Transverse colon (tissue), 4 donors: ENCODE measurements at regions not wholly inside any gene's neighbourhood (a gene's known extent, or its start where the extent isn't known, plus 50 kb on each side); places are given as distances from the start of the nearest gene placed in this dataset.

ENCODE experiments used
- POLR2A ChIP-seq: fragments of 450-650 bp; IDR thresholded peaks from one replicate; pipeline ENCODE4 v1.6.1; 2016; ENCODE audit warnings: antibody characterized with exemption, mild to moderate bottlenecking, moderate library complexity
- POLR2AphosphoS5 ChIP-seq, 3 donors: sonication (generic); formaldehyde crosslinking; IDR thresholded peaks; one replicate each; pipeline ENCODE4 v1.6.1; 2016; ENCODE audit warnings: antibody characterized with exemption in 3 of 3
- TF ChIP-seq, protein P1 (sequence below), 5 experiments: fragments of 200-600 bp in 3 of 5; fragments of 450-650 bp in 2 of 5; sonication (generic) in 3 of 5; IDR thresholded peaks; 1 replicate in 2 of 5; 2 replicates in 3 of 5; pipeline ENCODE4 v1.5.1; 2016 to 2017; ENCODE audit warnings: antibody characterized with exemption in 5 of 5, inconsistent platforms in 3 of 5, mild to moderate bottlenecking in 2 of 5, moderate library complexity in 1 of 5

DNA sequence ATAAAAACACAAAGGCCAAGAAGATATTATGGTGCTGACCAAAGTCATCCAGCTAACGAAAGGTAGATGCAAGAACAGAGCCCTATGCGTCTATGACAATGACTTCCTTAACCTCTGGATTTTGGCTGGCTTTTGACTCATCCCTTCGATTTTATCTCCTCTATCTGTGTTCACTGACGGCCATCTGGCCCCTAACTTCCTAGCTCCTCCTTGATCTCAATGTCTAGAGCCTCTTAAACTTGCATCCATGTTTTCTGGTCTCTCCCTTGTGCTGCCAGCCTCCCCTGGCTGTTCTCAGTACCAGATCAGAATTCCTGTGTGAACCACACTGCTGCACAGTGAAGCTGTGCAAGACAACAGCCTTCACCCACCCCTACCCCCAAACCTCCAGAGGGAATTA lies 452.9 kb downstream of the UTRN start:
- TF ChIP-seq, protein P1, sequence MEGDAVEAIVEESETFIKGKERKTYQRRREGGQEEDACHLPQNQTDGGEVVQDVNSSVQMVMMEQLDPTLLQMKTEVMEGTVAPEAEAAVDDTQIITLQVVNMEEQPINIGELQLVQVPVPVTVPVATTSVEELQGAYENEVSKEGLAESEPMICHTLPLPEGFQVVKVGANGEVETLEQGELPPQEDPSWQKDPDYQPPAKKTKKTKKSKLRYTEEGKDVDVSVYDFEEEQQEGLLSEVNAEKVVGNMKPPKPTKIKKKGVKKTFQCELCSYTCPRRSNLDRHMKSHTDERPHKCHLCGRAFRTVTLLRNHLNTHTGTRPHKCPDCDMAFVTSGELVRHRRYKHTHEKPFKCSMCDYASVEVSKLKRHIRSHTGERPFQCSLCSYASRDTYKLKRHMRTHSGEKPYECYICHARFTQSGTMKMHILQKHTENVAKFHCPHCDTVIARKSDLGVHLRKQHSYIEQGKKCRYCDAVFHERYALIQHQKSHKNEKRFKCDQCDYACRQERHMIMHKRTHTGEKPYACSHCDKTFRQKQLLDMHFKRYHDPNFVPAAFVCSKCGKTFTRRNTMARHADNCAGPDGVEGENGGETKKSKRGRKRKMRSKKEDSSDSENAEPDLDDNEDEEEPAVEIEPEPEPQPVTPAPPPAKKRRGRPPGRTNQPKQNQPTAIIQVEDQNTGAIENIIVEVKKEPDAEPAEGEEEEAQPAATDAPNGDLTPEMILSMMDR (IDR thresholded peaks at IDR 0.05): no peak
- TF ChIP-seq POLR2A (no peak), POLR2AphosphoS5 (IDR thresholded peaks at IDR 0.05) (no peak)
